DMS53 (cell line): ENCODE measurements at regions not wholly inside any gene's neighbourhood (a gene's known extent, or its start where the extent isn't known, plus 50 kb on each side); places are given as distances from the start of the nearest gene placed in this dataset.
"Not testable (repeated sequence)": the region's sequence is repeated elsewhere in the genome, so short reads cannot be mapped to it uniquely, and the experiment has no call there.

ENCODE experiments used
- DNase-seq: peaks from one replicate; lab custom pipeline; 2025; lab: John Stamatoyannopoulos, UW

DNA sequence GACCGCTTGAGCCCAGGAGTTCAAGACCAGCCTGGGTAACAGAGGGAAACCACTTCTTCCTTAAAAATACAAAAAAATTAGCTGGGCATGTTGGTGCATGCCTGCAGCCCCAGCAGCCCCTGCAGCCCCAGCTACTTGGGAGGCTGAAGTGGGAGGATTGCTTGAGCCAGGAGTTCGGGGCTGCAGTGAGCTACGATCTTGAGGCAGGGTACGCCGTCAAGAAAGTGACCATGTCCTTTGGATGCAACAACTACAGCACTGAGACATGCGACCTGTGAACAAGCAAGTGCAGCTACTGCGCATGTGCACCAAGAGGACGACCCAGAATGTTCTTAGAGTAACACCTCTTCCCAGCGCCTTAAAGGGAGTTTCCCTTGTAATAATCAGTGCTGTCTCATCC is 66.6 kb upstream of the ZNF479 start:
- no peak for DNase-seq

DNA sequence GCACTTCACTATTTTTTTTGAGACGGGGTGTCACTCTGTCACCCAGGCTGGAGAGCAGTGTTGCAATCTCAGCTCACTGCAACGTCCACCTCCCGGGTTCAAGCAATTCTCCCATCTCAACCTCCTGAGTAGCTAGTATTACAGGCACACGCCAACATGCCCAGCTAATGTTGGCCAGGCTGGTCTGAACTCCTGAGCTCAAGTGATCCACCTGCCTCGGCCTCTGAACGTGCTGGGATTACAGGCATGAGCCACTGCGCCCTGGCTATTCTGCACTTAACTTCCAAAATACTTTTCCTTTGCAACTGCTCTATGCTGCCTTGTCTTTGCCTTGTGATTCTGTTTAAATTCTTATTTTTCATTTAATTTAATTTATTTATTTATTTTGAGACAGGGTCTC is 67.0 kb upstream of the ZNF479 start:
- no peak for DNase-seq

DNA sequence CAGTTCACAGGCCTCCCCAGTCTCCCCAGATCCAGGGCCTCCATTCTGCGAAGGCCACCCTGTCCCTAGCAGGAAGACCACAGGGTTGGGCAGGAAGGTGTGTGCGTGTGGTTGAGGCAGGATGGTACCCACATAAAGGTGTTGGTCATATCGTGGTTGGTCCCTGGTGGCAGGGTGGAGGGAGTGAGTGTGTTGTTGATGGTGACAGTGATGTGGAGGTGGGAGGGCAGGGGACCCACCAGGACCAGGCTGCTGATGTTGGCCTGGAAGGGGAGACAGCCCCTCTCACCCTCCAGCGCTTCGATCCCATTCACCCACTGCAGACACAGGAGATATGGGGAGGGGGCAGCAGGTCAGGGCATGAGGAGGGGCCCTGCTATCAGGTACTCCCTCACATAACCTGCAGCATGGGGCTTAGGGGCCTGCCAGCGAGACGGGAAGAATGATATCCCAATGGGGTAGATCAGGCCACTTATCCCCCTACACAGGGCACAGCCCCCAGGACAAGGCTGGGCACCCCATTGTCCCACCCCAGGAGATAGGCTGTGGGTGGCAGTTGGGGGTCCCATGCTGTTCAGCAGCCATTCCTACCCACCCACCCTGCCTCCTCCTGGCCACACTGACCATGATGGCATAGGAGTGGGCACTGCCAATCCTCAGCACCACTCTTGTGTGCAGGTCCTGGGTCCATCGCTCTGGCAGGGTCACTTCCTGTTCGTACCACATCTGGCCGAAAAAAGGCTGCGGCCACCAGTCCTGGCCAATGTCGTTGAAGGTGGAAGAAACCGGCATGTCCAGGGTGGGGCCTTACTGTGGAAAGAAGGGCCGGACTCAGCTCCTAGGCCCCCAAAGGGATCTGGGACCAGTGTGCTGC is 69.0 kb upstream of the ZNF479 start:
- DNase-seq: no peak

DNA sequence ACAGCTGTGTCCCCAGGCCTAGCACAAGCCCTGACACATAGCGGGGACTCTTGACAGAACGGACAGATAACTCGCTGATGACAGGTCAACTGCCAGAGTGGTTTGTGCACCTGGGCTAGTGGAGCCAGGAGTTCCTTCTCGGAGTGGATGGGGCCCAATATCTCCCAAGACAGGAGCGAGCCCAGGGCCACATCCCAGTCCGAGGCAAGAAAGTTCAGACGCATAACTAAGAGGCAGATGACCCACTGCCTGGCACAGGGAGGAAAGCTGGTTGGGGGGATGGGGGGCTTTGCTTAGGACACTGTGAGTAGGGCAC is 69.6 kb upstream of the ZNF479 start:
- DNase-seq: no peak

DNA sequence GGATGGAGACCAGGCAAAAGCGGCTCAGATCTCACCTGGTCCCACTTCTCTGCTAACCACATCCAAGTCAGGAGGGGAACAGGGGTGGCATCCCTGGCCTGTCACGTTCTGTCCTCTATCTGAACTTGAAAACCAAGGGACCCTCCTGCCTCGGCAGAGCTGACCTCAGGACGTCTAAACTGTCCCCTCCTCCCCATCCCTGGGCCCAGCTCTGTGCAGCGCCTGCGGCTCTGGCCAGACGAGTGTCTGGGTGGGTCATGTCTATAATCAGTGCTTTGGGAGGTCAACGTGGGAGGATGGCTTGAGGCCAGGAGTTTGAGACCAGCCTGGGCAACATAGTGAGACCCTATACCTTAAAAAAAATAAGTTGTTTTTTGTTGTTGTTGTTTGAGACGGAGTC is 70.0 kb upstream of the ZNF479 start:
- no peak for DNase-seq

DNA sequence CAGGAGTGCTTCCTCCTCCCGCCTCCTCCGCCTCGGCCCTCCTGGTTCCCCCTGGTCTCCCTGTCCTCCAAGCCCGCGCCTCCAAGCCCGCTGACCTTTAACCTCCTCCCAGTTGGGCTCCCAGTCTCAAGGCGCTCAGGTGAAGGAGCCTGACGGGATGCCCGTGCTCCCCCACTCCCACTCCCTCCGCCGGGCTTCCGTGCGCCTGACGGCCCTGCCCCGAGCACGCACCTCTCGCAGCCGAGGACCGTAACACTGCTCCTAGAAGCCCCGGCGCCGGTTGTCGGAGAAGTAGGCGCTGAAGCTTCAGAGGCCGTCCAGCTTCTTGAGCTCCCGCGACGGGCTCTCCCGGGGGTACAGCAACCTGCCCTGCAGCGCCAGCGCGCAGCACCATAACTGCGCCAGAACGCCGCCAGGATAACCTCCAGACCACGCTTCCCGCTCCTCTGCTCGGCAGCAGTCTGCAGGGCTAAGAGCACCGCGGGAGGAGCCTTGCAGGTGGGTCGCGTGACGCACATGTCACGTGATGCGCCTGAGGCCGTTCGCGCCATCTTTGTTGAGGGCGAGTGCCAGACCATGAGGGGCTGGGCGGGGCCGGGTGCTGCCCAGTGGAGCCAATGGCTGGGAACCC is 71.0 kb upstream of the ZNF479 start:
- no peak for DNase-seq

- not testable (repeated sequence) for DNase-seq
Observed at GRCh38 chr7:57203858-57204257, 71.6 kb upstream of the ZNF479 start.

DNA sequence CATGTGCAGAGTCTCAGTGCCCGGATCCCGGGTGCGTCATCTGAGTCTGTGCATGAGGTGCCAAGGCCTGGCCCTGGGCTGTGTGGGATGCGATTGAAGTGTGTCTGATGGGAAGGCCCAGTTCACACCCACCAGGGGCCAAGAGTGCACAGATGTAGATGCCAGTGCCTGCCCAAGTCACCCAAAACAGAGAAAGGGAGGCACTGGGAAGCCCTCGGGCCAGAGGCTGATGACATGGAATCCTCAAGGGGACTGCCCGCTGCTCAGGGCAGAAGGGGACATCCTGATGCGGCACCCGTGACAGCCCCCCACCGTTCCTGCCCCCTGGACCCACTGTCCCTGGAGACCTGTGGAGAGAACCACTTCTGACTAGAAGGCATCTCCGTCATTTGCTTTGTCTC is 72.2 kb upstream of the ZNF479 start:
- DNase-seq: no peak

GRCh38 chr7:57205000-57205399 is 72.8 kb upstream of the ZNF479 start:
- DNase-seq: no peak

- DNase-seq: no peak
Observed at GRCh38 chr7:57207836-57208235, 75.6 kb upstream of the ZNF479 start.

DNA sequence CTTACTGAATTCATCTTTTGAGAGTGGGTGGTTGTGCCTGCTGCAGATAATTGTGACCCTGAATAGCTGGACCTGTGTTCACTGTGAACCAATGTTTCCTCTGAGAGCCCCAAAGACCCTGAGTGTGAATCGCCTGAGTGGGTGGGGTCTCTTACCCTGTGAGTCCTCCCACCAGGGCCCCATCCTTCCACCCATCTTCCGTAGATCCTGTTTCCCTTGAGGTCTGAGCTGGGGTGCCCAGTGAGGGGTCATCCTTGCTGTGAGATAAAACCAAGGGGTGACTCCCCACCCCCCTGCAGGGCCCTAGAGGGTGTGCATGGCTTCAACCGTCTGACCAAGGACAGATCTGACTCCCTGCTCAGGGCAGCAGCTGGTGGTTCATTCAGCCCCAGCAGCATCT is 78.0 kb upstream of the ZNF479 start:
- no peak for DNase-seq

DNA sequence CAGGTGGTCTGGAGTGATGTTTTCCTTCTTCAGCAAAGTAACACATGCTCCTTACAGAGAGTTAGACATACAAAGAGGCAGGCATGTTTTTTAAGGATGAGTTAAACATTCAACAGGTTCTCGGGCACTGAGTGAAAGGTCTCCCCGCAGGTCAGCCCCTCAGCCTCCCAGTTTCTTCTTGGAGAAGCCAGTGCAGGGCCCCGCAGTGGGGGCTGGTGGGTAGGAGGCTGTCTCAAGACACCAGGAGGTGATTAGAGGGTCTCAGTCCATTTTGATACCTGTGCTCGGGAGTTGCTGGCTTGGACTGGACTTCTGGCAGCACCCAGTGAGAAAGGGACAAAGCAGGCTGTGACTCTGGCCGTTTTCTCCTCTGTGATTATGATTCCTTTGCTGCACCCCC is 78.6 kb upstream of the ZNF479 start:
- DNase-seq: no peak

DNA sequence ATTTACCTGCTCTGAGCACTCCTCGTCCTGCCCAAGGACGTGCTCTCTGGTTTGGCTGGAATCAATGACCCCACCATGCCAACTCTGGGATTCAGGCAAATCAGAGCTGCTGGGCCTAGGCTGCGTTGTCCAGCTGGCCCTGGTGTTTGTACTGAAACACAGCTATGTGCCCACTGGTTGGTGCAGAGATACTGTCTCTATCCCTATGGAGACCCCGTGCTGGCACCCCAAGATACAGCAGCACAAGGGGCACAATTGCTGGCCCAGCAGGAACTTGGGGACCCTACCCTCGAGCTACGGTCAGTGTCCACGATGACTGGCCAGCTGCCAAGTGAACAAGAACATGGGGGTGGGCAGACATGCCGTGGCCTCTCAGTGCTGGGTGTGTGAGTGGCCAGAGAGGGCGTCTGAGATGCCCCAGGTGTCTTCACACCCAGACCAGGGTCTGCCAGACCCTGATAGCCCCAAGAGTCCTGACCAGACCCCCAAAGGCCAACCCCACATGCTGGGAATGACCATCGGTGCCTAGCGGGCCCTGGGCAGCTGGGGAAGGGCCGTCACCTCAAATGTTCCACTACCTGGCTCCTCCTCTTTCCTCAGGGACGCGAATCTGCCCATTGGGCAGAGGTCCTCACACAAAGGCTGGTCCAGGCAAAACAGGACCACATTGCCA is 79.3 kb upstream of the ZNF479 start:
- no peak for DNase-seq

DNA sequence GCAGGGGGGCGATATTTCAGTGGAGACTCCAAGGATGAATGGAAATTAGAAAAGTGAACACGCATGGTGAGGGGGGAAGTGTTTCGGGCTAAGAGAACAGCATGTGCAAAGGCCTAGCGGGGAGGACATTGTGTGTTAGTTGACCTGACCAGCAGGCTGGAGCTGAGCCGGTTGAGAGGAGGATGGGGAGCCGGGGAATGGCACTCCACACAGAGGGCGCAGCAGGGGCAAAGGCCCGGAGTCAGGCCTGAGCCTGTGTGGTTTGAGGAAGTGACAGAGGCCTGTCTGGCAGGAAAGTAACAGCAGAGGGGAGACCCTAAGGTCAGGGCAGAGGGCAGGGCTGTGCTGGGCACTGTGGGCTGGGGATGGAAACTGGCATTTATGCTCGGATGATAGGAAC is 83.2 kb upstream of the ZNF479 start:
- DNase-seq: no peak

- DNase-seq: no peak
Observed at GRCh38 chr7:57216340-57216739, 84.1 kb upstream of the ZNF479 start.

GRCh38 chr7:57218196-57218716 is 86.0 kb upstream of the ZNF479 start:
- DNase-seq: no peak

DNA sequence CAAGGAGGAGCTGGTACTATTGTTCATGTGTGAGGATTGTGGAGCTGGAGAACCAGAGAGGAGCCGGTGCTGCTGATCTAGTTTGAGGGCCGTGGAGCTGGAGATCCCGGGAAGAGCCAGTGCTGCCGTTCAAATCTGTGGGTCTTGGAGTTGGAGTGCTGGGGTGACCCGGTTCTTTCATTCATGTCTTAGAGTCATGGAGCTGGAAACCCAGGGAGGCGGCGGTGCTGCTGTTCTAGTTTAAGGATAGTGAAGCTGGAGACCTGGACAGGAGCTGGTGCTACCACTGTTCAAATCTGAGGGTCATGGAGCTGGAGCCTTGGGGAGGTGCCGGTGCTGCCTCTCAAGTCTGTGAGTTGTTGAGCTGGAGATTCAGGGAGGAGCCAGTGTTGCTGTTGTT is 88.5 kb upstream of the ZNF479 start:
- no peak for DNase-seq

GRCh38 chr7:57225666-57226065 is 93.4 kb upstream of the ZNF479 start:
- no peak for DNase-seq

GRCh38 chr7:57241236-57241635 is 109.0 kb upstream of the ZNF479 start:
- not testable (repeated sequence) for DNase-seq

- DNase-seq: not testable (repeated sequence)
Observed at GRCh38 chr7:57243551-57243950, 111.3 kb upstream of the ZNF479 start.

DNA sequence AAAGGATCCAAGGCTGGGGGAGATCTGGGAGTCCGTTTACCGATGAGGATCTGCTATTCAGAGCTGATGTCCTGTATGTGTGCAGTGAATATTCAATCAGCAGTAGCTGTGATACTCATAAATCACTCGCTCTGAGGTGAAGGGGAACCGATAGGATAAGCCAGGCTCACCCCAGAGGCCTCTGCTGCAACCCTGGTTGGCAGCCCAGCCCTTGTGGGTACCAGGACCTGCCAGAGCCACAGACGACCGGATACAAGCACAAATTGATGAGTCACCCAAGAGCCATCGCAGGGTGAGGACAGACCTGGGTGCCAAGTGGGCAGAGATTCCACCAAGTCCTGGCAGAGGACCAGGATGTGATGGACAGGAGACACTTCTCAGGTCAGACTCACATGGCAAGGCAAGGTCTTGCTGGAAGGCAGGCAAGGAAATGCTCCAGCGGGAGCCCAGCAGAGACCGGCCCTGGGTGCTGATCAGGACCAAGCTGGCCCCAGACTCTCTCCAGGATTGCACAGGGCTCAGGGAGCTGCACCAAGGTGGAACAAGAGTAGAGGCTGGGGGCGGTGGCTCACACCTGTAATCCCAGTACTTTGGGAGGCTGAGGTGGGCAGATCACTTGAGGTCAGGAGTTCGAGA is 112.2 kb upstream of the ZNF479 start:
- not testable (repeated sequence) for DNase-seq

DNA sequence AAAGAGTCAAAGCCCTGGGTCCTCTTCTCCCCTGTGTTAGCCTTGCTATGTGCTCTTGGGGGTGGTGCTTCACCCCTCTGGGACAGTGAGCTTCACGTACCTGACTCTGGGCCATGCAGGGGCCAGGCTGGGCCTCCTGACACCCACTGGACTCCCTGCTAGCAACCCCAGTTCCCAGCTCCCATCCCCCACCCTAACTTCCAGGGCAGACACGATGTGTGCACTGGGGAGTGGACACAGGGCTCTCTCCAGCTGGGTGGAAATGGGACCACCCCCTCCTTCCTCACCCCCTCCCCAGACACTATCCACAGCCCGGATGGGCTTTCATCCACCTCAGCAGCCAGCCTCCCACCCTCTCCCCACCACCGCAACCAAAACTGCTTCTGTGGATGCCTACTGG is 113.0 kb upstream of the ZNF479 start:
- DNase-seq: no peak

- no peak for DNase-seq
Observed at GRCh38 chr7:57250801-57251200, 118.6 kb upstream of the ZNF479 start.
